ENCODE measurements at regions not wholly inside any gene's neighbourhood (a gene's known extent, or its start where the extent isn't known, plus 50 kb on each side); places are given as distances from the start of the nearest gene placed in this dataset.
"Not testable (repeated sequence)": the region's sequence is repeated elsewhere in the genome, so short reads cannot be mapped to it uniquely, and the experiment has no call there.

GRCh38 chr15:75792236-75792635 lies 51.0 kb upstream of the UBE2Q2 start:
- DNase-seq, result not testable (repeated sequence)

- no peak for DNase-seq
Observed at GRCh38 chr15:75791337-75791713, 51.9 kb upstream of the UBE2Q2 start.

GRCh38 chr15:75790631-75791336 lies 52.5 kb upstream of the UBE2Q2 start:
- DNase-seq, result no peak

GRCh38 chr15:75786575-75786947 lies 56.7 kb upstream of the UBE2Q2 start:
- DNase-seq, result no peak

- DNase-seq, result peak; percentile 46
Observed at GRCh38 chr15:75785771-75786574, 57.3 kb upstream of the UBE2Q2 start.

- DNase-seq, result not testable (repeated sequence)
Observed at GRCh38 chr15:75784511-75785480, 58.5 kb upstream of the UBE2Q2 start.

- not testable (repeated sequence) for DNase-seq
Observed at GRCh38 chr15:75783566-75783965, 59.7 kb upstream of the UBE2Q2 start.

GRCh38 chr15:75782926-75783325 lies 60.3 kb upstream of the UBE2Q2 start:
- no peak for DNase-seq

GRCh38 chr15:75780995-75781394 lies 62.3 kb upstream of the UBE2Q2 start:
- not testable (repeated sequence) for DNase-seq

GRCh38 chr15:75779504-75779903 lies 63.7 kb upstream of the UBE2Q2 start:
- no peak for DNase-seq

GRCh38 chr15:75776871-75777610 lies 64.4 kb upstream of the CSPG4 start:
- DNase-seq, result not testable (repeated sequence)

- DNase-seq, result no peak
Observed at GRCh38 chr15:75776065-75776423, 63.4 kb upstream of the CSPG4 start.

- no peak for DNase-seq
Observed at GRCh38 chr15:75775296-75776064, 62.8 kb upstream of the CSPG4 start.

GRCh38 chr15:75773974-75774373 lies 61.3 kb upstream of the CSPG4 start:
- not testable (repeated sequence) for DNase-seq

GRCh38 chr15:75771054-75771453 lies 58.4 kb upstream of the CSPG4 start:
- not testable (repeated sequence) for DNase-seq

GRCh38 chr15:75770131-75770530 lies 57.5 kb upstream of the CSPG4 start:
- DNase-seq, result no peak

GRCh38 chr15:75768526-75768925 lies 55.9 kb upstream of the CSPG4 start:
- DNase-seq, result not testable (repeated sequence)

GRCh38 chr15:75765551-75766305 lies 53.1 kb upstream of the CSPG4 start:
- DNase-seq, result not testable (repeated sequence)

- not testable (repeated sequence) for DNase-seq
Observed at GRCh38 chr15:75764845-75765550, 52.4 kb upstream of the CSPG4 start.

Measured in left kidney (tissue), 1 donor.